ENCODE measurements at regions not wholly inside any gene's neighbourhood (a gene's known extent, or its start where the extent isn't known, plus 50 kb on each side); places are given as distances from the start of the nearest gene placed in this dataset.
"Not testable (repeated sequence)": the region's sequence is repeated elsewhere in the genome, so short reads cannot be mapped to it uniquely, and the experiment has no call there.

DNA sequence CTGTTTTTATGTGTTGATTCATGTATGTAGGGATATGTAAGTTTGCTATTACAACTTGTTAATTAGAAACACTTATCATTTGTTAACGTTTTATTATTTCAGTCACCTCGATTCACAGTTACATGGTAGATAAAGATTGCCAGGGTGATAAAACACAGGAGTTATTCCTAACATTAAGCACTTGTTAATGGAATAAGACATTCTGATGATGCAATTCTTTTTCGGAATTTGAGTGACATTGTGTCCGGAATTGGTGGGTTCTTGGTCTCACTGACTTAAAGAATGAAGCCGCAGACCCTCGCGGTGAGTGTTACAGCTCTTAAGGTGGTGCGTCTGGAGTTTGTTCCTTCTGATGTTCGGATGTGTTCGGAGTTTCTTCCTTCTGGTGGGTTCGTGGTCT, 624.0 kb upstream of the CITED2 start:
- DNase-seq: not testable (repeated sequence)

DNA sequence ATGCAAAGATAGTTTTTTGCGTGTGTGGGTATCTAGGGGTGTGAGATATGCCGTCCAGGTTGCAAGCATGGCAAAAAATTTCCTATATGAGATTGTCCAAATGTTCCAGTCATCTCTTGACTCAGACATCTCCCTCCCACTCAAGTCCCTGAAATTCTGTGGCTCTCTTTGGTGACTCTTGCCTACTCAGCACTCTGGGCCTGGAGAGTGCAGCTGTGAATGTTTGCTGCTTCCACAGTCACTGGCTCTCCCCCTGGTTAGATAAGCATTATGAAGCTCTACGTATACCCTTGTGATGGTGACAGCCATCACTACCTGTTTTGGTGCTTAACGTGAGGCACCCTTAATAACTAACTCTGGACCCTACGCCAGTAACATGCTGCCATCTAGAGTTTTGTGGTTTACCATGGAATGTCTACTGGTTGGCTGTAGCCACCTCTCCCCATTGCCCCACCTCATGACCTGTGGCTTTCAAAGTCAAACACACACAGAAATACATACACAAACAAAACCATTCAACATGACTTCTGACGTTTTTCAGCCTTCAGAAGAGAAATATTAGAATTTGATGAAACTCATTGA, 621.9 kb upstream of the CITED2 start:
- DNase-seq: peak; percentile 2

DNA sequence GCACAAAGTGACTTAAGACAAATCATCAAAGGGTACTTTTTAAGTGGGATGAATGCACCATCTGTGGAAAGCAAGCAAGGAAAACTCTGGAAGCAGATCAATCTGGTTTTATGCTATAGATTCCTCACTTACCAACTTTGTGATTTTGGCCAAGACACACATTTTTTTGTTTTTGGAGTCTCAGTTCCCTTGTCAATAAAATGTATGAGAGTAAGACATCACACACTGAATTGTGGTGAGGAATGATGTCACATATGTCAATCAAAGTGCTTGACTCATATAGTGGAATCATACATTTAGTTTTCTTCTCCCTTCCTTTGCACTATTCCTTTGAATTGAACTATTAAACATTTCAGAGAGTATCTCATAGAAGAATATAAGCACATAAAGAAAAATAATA, 620.5 kb upstream of the CITED2 start:
- DNase-seq: no peak

DNA sequence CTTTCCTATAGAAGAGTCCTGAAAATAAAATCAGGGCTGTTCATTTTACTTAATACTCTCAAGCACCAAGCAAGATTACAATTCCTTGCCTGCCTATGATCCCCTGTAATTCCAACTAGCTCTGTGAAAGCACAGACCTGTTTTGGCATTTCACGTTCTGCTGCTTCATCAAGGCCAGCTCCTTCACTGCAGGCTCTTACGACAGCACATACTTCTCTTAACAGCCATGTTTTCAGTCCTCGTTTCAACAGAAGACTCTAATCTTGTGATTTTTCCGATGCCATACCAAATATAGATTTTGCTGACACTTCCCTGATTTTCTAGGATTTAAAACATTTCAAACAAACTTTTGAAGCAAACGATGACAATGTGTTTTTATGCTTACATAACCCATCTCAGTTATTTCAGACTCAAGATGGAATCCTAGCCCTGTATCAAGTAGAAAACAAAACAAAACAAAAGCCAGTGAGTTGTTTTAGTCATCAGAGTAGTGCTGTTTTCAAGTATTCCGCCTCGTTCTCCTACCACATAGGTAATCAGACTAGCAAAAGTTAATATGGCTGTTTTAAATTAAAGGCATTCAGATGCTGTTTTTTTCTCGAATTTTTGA, 616.5 kb upstream of the CITED2 start:
- DNase-seq: no peak

DNA sequence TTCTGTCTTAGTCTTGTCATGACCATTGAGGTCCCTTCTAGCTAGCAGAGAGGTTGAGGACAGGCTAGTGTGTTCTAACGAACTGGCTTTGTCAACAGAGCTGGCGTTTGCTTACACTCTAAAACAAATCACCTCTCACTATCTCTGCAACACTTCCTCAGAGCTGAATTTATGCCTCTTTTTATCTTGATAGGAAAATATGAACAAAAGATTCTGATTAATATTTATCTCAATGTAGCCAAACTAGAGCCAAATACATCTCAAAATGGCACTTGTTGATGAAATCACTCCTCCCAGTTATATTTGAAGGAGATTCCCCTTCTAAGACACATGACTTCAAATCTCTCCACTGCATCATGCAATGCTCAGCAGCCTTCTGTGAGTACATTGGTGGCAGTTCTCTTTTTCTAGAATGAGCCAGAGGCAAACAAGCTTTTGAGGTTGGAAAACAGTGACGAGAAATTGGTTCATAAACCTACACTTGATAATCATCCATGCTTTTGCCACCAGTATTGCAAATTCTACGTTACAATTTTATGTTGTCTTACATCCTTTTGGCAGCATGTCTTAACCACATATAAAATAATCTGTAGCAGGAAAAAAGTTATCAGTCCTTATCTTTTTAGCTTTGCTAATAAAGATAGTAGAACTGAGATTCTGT, 615.7 kb upstream of the CITED2 start:
- DNase-seq: no peak

DNA sequence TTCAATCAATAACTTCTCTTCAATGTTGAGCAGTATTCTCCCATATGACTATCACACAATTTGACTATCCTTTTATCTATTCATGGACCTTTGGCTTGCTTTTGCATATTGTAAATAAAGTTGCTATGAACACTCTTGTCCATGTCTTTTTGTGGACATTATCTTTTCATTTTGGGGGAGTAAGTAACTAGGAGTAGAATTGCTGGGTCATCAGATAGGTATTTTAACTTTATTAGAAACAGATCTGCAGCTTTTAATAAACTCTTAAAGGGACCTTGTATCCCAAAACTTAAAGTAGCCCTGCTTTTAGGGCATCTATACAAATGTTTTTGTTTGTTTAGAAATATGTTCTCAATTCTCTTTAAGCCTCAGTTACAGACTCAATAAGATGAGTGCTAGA, 614.2 kb upstream of the CITED2 start:
- DNase-seq: no peak

DNA sequence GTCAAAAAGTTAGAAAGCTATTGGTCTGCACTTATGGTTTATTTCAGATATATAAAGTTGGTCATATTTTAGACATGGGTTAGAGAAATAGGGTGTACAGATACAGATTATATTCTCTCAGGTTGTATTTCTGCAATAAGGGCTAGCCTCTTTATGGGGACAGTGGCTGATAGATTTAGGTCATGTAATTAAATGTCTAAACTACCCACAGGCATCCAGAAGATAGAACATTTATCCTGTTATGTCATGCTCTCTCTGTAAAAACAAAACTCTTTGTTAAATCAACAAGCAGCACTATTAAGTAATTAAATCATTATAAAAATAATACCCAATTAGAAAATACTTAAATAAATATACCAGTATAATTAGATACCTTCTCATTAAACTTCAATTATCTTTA, 612.6 kb upstream of the CITED2 start:
- no peak for DNase-seq

DNA sequence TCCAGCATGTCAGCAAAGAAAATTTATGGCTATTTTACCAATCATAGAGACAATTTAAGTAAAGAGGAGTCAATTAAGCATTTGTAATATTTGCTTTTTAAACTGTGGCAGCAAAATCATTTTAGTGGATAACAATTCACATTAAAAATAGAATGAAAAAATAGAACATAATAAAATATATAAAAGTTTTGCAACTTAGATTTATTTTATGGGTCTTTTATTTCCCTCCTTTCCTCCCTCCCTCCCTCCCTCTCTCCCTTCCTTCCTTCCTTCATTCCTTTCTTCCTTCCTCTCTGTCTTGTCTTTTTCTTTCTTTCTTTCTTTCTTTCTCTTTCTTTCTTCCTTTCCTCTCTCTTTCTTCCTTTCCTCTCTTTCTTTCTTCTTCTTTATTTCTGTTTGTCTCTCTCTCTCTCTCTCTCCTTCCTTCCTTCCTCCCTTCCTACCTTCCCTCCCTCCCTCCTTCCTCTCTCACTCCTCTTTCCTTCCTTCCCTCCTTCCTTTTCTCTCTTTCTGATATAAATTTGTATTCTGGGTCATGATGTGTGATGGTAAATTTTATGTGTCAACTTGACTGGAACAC, 610.9 kb upstream of the CITED2 start:
- no peak for DNase-seq

DNA sequence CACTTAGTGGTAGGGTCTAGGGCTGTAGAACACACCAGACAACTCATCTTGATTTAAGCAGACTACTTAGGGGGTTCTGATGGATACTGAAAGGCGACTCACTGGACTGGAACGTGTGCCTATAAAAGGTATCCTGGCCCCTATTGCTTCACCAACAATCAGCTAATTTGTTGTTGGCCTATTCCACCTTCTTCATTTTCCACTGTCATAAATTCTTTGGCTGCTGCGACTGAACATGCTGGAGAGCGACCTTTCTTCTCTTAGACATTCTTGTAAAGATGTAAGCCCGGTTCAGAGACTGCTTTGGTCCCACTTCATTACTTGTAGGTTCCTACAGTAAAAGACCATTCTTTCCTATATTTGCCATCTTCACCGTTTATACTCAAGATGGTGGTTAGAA, 609.9 kb upstream of the CITED2 start:
- no peak for DNase-seq

DNA sequence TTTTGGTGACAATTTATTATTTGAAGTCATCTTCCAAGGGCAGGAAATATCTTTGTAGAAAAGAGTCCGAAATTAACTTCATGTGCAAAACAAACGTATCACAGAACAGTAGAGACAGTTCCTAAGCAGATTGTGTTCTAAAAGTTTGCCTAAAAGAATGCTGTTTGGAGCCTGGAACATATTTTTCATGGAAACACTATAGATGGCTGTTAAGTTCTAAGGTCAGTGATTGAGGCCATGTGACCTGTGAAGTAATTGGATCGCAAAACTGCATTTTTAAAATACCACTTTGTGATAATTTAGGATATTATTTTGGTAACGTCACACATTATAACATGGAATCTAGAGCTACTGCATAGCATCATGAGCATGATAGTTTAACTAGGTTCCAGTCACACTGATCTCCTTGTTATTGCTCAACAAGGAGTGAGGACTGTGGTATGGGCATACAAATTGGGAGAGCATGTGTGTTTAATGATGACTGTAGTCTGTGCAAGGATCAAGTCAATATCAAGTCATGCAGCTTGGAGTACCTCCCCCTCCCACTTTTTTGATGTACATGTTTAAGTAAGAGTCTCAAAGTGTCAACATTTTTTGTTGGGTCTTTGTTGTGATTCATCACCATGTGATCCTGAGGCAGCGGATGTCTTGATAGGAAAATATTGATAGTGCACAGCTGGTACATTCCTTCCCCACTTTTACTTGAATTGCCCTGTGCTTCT, 609.3 kb upstream of the CITED2 start:
- DNase-seq: no peak

DNA sequence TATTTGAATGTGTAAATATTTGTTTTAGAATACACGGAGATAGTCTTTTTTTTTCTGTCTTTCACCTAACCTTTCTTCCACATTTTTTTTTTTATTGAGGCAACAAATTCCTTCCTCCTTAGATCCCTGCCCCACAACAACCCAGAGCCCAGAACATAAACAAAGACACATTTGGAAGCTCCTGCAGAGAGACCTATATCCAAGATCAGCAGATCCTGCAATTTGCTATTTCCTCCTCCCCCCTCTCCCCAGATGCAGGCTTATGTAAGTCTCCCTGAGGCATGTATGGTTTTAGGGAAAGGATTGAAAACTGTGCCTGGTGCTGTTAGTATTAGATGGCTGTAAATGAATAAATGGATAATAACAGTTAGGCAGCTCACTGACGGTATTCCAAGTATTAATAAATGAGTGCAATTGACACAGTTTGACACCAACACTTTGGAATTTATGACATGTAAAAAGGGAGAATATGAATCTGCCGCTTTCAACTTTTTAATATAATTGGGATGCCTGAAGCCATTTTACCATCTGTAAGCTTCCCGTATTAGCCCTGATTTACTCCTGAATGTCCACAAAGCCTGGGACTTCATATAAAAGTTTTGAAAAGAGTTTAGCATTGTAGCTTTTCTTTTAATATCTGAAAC, 608.3 kb upstream of the CITED2 start:
- DNase-seq: no peak

DNA sequence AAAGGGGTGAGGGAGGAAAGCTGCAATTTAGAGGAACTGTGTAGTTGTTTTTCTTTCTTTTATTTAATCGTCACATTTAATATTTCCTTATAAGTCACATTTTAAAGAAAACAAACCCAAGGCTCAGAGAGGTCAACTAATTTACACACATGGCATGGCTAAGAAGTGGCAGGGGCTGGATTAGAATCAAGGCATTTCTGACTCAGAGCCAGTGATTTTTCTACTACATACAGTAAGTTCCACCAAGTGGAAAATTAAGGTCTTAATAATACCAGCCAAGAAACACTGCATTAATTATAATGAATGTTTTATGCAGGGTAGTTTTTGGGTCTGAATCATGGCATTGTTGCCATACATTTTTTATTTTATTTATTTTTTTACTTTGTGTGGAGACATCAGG, 607.7 kb upstream of the CITED2 start:
- no peak for DNase-seq

DNA sequence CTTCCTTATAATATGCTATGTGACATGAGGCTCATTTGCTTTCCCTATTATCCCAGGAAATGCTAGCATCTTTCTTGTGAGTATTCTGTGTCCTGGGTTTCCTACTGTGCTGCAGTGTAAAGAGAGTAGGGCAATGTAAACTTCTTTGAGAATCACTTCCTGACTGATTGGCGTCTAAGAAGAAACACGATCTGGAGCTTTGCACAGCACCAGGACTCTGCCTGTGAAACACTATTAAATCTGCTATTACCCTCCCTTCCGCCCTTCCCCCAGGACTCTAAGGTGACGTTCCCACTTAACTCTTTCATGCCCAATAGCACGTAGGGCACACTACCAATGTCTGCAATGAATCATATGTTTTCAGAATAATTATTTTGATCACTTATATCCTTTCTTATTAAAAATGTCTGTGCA, 607.3 kb upstream of the CITED2 start:
- DNase-seq: no peak

DNA sequence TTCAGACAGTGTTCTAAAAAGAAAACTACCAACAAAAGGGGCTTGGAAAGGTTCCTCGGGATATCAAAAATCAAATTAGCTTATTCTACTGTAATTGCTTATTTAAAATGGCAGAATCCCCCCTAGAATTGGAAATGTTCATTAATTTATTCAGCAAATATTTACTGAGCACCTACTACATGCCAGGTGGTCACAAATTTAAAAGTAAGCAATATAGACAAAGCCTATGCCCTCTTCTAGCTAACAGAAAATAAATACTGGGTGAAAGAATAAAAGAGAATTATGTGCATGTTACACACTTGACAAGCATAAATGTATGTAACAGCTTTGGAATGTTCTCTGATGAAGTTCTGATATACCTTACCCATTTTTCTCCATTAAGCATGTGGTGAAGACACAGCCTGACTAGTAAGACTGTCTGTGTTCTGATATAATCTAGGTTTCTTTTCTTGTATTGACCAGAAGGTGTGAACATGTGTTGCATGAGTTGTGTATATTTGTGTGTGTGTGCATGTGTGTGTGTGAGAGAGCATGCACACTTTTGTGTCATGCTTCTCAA, 606.7 kb upstream of the CITED2 start:
- no peak for DNase-seq

DNA sequence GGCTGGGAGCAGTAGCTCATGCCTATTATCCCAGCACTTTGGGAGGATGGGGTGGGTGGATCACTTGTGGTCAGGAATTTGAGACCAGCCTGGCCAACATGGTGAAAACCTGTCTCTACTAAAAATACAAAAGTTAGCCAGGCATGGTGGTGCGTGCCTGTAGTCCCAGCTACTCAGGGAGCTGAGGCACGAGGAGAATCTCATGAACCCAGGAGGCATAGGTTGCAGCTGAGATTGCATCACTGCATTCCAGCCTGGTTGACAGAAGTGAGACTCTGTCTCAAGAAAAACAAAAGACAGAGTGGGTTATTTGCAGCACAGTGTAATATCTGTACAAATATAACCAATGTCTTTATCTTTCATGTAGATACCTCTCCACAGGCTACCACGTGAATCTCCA, 606.2 kb upstream of the CITED2 start:
- not testable (repeated sequence) for DNase-seq

DNA sequence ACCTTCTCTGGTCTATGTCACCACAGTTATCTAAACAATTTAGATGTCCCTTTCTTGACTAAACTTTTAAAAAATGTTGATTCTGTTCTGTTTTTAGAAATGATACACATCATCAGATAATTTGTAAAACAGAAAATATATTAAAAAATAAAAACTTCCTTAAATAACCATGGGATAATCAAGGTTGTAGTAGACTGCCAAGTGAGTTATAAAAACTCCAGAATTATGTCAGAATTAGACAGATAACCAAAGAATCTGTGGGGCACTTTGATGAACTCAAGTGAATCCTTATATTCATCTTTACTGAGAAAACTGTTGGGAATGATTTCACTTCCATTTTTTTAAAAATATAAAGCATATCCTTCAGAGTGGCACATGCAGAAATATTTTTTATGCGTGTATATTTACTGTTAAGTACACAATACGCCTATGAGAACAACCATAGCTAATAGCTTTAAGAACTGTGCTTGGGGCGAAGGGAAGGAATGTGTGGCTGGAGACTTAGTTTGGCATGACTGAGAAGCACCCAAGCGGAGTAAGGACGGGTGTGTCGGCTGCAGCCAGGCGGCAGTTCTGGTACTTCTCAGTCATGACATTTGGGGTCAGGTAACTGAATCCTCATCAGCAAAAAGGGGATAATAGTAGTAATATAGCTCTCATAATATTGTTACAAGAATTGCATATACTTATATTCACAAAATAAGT, 604.7 kb upstream of the CITED2 start:
- DNase-seq: no peak

DNA sequence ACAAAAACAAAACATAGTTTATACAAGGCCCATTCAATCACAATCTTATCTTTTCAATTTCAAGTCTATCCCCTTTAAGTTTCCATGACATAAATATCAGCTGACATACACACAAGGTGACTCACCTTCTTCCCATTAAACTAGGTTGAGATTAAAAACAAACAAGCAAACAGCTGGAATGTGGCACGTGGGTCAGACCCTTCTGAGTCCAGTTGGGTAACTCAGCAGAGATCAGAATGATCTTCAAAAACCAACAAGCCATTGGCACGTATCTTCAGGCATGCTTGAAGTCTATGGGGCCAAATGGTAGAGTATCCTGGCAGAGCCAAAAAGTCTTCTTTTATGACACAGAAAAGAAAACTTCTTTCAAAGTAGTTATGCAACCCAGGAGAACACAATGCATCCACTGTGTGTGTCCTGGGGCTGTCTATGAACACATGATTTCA, 603.5 kb upstream of the CITED2 start:
- DNase-seq: no peak

DNA sequence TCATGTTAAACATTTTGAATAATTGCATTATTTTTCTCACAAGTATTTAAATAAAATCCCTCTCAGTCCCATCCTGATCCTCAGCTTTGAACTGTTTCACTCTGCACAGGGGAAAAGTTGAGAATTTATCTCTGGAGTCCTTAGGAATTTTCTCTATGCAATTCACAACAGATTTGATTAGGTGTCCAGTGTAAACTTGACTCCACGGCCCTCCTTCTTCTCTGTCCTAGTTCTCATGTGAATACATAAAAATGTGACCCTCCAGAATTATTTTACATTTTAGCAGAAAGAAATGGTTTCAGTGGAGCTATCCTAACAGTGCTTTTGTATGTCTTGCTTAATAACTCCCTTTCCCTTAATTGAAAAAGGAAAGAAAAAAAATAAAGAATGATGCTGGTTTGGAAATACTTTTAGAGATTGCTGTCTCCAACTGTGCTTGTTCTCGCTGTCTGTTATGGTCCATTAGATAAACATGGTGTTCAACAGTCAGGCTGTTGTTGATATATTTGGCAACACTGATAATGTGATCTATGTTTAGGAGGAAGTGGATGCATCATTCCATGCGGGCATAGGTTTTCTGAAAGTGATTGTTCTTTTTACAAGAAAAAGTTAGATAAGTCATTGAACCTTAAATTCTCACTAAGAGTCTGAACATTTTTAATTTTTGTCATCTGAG, 599.4 kb upstream of the CITED2 start:
- no peak for DNase-seq

DNA sequence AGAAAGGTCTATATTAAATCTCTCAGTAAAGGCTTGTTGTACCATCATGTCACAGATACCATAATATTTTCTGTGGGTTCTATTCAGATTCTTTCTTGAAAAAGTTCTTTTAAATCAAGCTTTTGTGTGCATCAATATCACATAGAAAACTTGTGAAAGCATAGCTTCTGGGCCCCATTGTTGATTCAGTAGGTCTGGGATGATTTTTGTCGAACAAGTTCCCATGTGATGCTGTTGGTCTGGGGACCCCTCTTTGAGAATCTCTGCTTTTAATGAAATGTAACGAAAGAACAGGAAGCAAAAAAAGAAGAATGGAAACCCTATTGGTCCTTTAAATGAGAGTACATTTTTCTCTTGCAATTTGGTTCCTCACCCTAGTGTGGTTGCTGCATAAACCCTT, 597.7 kb upstream of the CITED2 start:
- DNase-seq: no peak

DNA sequence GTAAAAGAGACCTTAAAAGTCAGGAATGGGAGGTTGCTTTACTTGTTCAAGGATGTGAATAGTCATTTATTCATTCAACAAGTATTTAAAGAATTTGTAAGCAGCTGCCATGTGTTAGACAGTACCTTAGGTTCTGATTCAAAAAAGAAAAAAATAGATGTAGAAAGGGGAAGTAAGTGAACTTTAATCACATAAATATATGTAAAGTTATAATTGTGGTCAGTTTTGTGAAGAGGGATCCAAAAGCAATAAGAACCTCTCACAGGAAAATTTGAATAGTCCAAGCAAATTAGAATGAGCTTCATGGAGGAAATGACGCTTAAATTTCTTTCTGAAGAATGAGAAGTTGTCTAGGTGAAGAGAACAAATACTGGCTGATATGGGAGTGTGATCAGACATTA, 596.1 kb upstream of the CITED2 start:
- DNase-seq: no peak

DNA sequence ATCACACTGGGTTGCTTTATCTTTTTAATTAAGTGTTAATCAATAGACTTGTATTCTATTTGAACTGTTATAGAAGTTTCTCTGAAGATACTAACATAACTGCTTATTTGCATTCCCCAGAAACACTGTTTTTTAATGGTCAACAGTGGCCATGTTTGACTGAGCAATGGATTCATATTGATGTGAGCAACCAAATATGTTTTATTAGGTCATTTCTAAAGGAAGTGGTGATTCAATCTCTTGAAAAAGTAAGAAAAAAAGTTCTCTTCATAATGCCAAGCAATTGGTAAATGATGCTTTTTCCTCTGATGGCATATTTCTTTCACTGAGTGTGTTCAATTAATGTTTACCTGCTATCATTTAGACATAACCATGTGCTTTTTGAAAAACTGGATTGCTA, 593.0 kb upstream of the CITED2 start:
- DNase-seq: no peak

DNA sequence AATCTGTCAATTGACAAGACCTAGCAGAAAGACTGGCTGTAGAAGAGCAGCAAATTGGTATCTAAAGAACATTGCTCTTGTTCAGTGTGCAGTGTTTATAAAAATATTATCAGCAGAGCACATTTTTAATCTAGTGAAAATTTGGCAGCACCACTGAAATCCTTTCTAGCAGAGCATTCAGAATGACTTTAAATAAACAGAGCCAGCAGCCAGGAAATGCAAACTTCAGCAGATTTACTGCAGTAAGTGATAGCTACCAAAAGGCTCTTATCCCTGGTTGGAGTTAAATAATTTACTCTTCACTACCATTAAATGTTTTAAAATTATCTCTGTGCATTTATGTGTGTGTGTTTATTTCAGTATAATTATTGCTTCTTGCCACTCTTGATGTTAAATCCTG, 590.9 kb upstream of the CITED2 start:
- no peak for DNase-seq
